Caco-2 (cell line): ENCODE measurements at regions not wholly inside any gene's neighbourhood (a gene's known extent, or its start where the extent isn't known, plus 50 kb on each side); places are given as distances from the start of the nearest gene placed in this dataset.

Experiments
- BruUV-seq: library from RNA; stranded (reverse); fragments of 400-500 nt; replicated peaks from 2 replicates; lab custom pipeline; 2021; lab: Mats Ljungman, UMichigan
- CTCF ChIA-PET: fragments of 300-600 bp; sonication (Branson Sonifier 250); formaldehyde crosslinking; loops from one replicate; lab custom pipeline; 2022; ENCODE audit warnings: antibody characterized with exemption; lab: Charles Lee
- POLR2A ChIA-PET: fragments of 300-600 bp; sonication (Branson Sonifier 250); formaldehyde crosslinking; loops from one replicate; lab custom pipeline; 2022; ENCODE audit warnings: antibody characterized with exemption; lab: Charles Lee
- DNase-seq, 2 experiments: peaks; one replicate each; pipeline versions ENCODE4 v3.0.0 to v3.0.0-alpha.2; 2020 to 2022
- H3K27me3 ChIP-seq: replicated peaks from 2 replicates; pipeline ENCODE4 v1.6.0; 2011; ENCODE audit warnings: low read length; ENCODE audit not compliant: control insufficient read depth, insufficient read depth
- H3K36me3 ChIP-seq: 2 replicates; pipeline ENCODE4 v1.5.1; 2011; ENCODE audit warnings: low read length; ENCODE audit not compliant: control insufficient read depth, insufficient read depth
- H3K4me1 ChIP-seq: fragments of 250-450 bp; sonication (Bioruptor Pico); 2 replicates; pipeline ENCODE4 v1.5.1; 2020; ENCODE audit warnings: mild to moderate bottlenecking
- H3K4me3 ChIP-seq: 2 replicates; pipeline ENCODE4 v1.5.1; 2011; ENCODE audit warnings: low read depth, mild to moderate bottlenecking, control low read depth, low read length
- H3K9me3 ChIP-seq: fragments of 250-450 bp; sonication (Bioruptor Pico); 2 replicates; pipeline ENCODE4 v1.5.1; 2020; ENCODE audit warnings: mild to moderate bottlenecking, moderate library complexity
- H3K27ac Mint-ChIP-seq: one replicate; pipeline ENCODE4 v1.8.0; 2022; ENCODE audit warnings: mixed read lengths; ENCODE audit not compliant: unreplicated experiment
- H3K27me3 Mint-ChIP-seq: one replicate; pipeline ENCODE4 v1.8.0; 2022; ENCODE audit warnings: mixed read lengths; ENCODE audit not compliant: insufficient read depth, unreplicated experiment
- H3K36me3 Mint-ChIP-seq: one replicate; pipeline ENCODE4 v1.8.0; 2022; ENCODE audit warnings: mild to moderate bottlenecking, mixed read lengths; ENCODE audit not compliant: insufficient read depth, unreplicated experiment
- H3K4me1 Mint-ChIP-seq: one replicate; pipeline ENCODE4 v1.8.0; 2022; ENCODE audit warnings: low read depth, mixed read lengths; ENCODE audit not compliant: unreplicated experiment
- H3K4me3 Mint-ChIP-seq: one replicate; pipeline ENCODE4 v1.8.0; 2022; ENCODE audit warnings: mild to moderate bottlenecking, moderate library complexity, mixed read lengths; ENCODE audit not compliant: unreplicated experiment
- H3K9me3 Mint-ChIP-seq: one replicate; pipeline ENCODE4 v1.8.0; 2022; ENCODE audit warnings: mixed read lengths; ENCODE audit not compliant: unreplicated experiment
- intact Hi-C: fragments of 100-400 bp; cut with micrococcal nuclease; formaldehyde crosslinking; loops from one replicate; pipeline ENCODE4 v1.10.0; 2022; ENCODE audit not compliant: unreplicated experiment
- TF ChIP-seq, protein P1 (sequence below), 2 experiments: fragments of 200-600 bp in 1 of 2; IDR thresholded peaks; 1 replicate in 1 of 2; 2 replicates in 1 of 2; pipeline versions ENCODE4 v1.5.1 to v1.8.0; 2011 to 2022; ENCODE audit warnings: antibody characterized with exemption in 1 of 2, control low read depth in 1 of 2, inconsistent platforms in 1 of 2, low read depth in 1 of 2, low read length in 1 of 2, mild to moderate bottlenecking in 1 of 2, moderate library complexity in 1 of 2; ENCODE audit not compliant: insufficient read depth in 1 of 2, severe bottlenecking in 1 of 2, unreplicated experiment in 1 of 2

DNA sequence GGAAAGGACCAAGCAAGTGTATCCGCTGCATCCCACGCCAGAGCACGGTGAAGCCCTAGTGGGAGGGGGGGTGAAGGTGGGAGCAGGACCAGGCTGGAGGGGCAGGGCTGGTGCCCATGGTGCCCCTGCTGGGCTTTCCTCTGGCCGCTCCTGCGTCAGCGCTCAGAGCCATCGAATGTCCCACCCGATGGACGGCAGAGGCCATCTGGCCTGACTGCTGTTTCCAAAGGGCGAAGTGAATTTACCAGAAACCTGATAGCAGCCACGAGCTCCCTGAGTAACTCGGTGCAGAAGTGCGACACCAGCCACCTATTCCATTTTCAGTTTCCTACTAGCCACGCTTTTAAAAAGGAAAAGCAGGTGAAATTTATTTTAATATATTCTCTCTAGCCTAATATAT, 203.6 kb upstream of the CIBAR2 start:
- Mint-ChIP-seq H3K4me1 (peaks cover 12% of the 10 kb centered on the region), H3K4me3 (no peak overlapping the region), H3K36me3 (no peaks in the 10 kb centered on the region), H3K9me3 (no peaks in the 10 kb centered on the region), H3K27me3 (no peaks in the 10 kb centered on the region), H3K27ac (peak overlapping the region; percentile 34)
- TF ChIP-seq, protein P1, sequence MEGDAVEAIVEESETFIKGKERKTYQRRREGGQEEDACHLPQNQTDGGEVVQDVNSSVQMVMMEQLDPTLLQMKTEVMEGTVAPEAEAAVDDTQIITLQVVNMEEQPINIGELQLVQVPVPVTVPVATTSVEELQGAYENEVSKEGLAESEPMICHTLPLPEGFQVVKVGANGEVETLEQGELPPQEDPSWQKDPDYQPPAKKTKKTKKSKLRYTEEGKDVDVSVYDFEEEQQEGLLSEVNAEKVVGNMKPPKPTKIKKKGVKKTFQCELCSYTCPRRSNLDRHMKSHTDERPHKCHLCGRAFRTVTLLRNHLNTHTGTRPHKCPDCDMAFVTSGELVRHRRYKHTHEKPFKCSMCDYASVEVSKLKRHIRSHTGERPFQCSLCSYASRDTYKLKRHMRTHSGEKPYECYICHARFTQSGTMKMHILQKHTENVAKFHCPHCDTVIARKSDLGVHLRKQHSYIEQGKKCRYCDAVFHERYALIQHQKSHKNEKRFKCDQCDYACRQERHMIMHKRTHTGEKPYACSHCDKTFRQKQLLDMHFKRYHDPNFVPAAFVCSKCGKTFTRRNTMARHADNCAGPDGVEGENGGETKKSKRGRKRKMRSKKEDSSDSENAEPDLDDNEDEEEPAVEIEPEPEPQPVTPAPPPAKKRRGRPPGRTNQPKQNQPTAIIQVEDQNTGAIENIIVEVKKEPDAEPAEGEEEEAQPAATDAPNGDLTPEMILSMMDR (IDR thresholded peaks at IDR 0.05; ENCODE audit: insufficient read depth in 1 of 2, low read depth in 1 of 2, low read length in 1 of 2, severe bottlenecking in 1 of 2, unreplicated experiment in 1 of 2): no peak
- ChIA-PET CTCF (no interaction called here), POLR2A (no interaction called here)
- intact Hi-C loops: loop anchor here (2.0 to 5.0 kb wide), 2 partner anchors 15 to 81 kb away; no protein-coding TSS in a partner anchor
- Histone ChIP-seq H3K36me3 (no peaks in the 10 kb centered on the region), H3K4me3 (no peak overlapping the region), H3K4me1 (no peaks in the 10 kb centered on the region), H3K9me3 (no peaks in the 10 kb centered on the region), H3K27me3 (no peaks in the 10 kb centered on the region)
- DNase-seq: no peak
- no TSS peak for BruUV-seq

DNA sequence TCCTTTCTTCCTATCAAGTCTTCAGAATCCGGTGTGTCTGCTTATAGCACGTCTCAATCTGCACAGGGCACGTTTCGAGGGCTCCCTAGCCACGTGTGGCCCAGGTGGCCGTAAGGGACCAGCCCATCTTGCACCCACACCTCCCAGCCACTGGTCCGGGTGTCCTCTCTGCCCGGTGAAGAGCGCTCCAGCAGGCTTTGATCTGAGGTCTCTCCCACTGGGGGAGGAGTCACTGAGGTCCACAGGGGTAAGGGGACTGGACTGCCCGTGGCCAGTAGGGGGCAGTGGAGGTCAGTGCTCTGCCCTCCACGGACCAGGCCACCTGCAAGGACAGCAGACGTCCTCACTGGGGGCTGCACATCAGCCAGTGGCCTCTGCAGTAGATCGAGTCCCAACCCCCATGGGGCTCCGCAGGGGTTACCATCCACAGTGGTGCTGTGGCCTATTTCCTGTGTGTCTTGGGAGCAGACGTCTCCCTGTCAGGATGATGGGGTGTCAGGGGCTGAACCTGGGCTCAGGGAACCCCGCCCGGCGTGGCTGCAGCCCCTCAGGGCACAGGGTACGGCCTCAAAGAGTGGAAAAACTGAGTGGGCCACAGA, 204.1 kb upstream of the CIBAR2 start:
- CTCF ChIA-PET: no interaction called here
- TF ChIP-seq, protein P1 (IDR thresholded peaks at IDR 0.05; ENCODE audit: insufficient read depth in 1 of 2, low read depth in 1 of 2, low read length in 1 of 2, severe bottlenecking in 1 of 2, unreplicated experiment in 1 of 2): peak; percentile 93 to 95
- Histone ChIP-seq H3K4me1 (no peaks in the 10 kb centered on the region), H3K4me3 (no peak overlapping the region), H3K36me3 (no peaks in the 10 kb centered on the region), H3K27me3 (no peaks in the 10 kb centered on the region), H3K9me3 (no peaks in the 10 kb centered on the region)
- BruUV-seq: no TSS peak
- Mint-ChIP-seq H3K27ac (peak overlapping the region; percentile 34), H3K27me3 (no peaks in the 10 kb centered on the region), H3K9me3 (no peaks in the 10 kb centered on the region), H3K4me3 (no peak overlapping the region), H3K36me3 (no peaks in the 10 kb centered on the region), H3K4me1 (peaks cover 12% of the 10 kb centered on the region)
- intact Hi-C loops: loop anchor here (2.0 to 5.0 kb wide), 2 partner anchors 14 to 81 kb away; no protein-coding TSS in a partner anchor
- POLR2A ChIA-PET: no interaction called here
- peak; percentile 77 to 87 for DNase-seq

DNA sequence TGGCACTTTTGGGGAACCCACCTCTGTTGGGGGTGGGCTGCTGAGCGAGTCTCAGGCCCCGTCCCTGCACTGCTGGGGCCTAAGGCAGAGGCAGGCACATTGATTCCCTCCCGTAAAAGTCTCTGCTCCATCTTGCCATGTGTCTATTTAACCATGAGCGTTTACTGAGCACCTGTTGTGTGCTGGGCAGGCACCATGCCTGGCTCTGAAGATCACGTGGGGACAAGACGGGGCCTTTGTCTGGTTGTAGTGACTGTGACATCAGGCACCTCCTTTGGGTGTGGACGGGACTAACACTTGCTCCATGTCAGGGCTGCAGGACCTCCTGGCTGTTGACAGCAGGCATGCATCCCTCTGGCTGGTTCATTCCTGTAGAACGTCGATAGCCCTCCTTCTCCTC, 204.7 kb upstream of the CIBAR2 start:
- no peaks in the 10 kb centered on the region for H3K27me3 ChIP-seq
- CTCF ChIA-PET: no interaction called here
- H3K4me3 ChIP-seq: no peak overlapping the region
- H3K36me3 Mint-ChIP-seq: no peaks in the 10 kb centered on the region
- no peaks in the 10 kb centered on the region for H3K36me3 ChIP-seq
- TF ChIP-seq, protein P1 (IDR thresholded peaks at IDR 0.05; ENCODE audit: insufficient read depth in 1 of 2, low read depth in 1 of 2, low read length in 1 of 2, severe bottlenecking in 1 of 2, unreplicated experiment in 1 of 2): no peak
- H3K27me3 Mint-ChIP-seq: no peaks in the 10 kb centered on the region
- no peaks in the 10 kb centered on the region for H3K9me3 Mint-ChIP-seq
- no peak overlapping the region for H3K4me3 Mint-ChIP-seq
- no peaks in the 10 kb centered on the region for H3K4me1 ChIP-seq
- no peaks in the 10 kb centered on the region for H3K9me3 ChIP-seq
- H3K4me1 Mint-ChIP-seq: peaks cover 12% of the 10 kb centered on the region
- intact Hi-C loops: loop anchor here (2.0 to 5.0 kb wide), 2 partner anchors 14 to 80 kb away; no protein-coding TSS in a partner anchor
- no TSS peak for BruUV-seq
- POLR2A ChIA-PET: no interaction called here
- no peak for DNase-seq
- no peak overlapping the region for H3K27ac Mint-ChIP-seq
